HG03139 (cell line): ENCODE measurements at regions not wholly inside any gene's neighbourhood (a gene's known extent, or its start where the extent isn't known, plus 50 kb on each side); places are given as distances from the start of the nearest gene placed in this dataset.

Source experiments
- ATAC-seq: cut with Tn5 transposase; IDR thresholded peaks from one replicate; pipeline ENCODE4 v1.9.1; 2021; ENCODE audit not compliant: unreplicated experiment

DNA sequence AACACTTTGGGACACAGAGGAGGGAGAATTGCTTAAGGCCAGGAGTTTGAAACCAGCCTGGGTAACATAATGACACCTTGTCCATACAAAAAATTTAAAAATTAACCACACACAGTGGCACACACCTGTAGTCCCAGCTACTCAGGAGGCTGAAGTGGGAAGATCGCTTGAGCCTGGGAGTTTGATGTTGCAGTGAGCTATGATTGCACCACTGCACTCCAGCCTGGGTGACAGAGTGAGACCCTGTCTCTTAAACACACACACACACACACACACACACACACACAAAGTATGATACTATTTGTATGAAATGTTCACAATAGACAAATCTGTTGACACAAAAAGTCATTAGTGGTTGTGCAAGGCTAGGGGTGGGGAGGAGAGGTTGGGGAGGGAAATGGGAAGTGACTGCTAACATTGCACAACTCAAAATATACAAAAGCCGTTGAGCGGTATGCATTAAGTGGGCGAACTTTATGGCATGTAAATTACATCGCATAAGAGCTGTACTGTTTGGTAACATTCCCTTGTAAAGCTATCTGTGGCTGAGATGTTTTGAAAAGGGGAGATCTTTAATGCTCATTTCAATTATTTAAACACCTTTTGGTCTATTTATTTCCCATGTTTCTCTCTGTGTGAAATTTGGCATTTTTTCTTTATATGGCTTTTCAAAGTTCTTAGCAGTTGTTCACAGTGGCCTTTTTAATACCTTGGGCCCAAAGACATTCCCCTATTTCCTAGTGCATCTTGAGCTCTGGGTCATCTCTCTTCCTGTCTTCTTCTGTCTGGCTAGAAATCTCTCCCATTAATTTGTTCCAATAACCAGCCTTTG is 58.9 kb upstream of the ZNF516 start:
- ATAC-seq = no peak

DNA sequence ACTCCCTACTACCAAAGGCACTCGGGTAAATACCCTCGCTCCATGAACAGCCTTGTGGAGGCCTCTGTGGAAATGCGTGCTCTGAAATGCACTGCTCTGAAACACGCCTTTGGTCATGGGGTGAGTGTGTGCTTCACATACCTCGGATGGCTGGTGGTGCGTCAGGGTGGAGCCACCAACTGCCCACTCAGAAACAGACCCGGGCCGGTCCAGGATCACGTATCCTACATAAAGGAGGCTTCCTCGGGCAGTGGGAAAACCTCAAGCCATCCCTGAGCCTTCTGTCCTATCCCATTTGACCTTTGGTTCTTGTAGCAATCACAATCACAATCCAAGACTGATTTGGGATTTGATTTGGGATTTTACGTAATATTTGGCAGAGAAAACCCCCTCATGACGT is 53.5 kb upstream of the ZNF516 start:
- no peak for ATAC-seq

DNA sequence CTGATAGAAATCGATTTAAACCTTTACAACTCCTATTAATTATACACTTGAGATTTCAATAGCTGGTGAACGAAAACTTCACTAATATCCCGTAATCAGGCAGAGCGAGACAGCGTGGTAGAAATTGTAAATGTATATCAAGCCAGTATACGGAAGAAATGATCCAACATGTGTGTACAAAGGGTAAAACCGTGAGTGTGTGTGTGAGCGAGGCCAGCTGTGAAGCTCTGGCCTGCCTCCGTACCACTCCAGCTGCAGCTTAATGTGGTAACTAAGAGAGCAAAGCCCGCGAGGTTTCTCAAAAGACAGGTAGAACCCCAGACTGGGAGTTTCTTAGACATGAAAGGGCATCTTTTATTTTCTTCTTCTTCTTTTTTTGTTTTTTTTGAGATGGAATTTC is 52.3 kb upstream of the ZNF516 start:
- no peak for ATAC-seq

DNA sequence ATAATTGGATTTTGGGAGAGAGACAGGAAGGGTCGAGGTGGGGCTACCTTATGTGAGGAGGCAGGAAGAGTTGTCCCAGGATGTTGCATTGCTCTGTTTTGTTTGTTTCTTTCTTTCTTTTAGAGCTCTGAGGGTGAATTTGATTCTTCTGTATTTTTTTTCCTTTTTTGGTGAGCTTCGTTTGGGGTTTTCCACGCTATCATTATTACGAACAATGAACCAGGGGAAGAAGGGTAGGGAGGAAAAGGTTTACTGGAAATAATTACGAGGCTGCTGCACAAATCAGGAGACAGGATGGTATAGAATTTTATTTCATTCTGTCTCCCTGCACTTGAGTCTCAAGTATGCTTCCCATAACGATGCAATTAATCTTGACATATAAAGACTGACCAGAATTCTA is 51.4 kb upstream of the ZNF516 start:
- no peak for ATAC-seq

DNA sequence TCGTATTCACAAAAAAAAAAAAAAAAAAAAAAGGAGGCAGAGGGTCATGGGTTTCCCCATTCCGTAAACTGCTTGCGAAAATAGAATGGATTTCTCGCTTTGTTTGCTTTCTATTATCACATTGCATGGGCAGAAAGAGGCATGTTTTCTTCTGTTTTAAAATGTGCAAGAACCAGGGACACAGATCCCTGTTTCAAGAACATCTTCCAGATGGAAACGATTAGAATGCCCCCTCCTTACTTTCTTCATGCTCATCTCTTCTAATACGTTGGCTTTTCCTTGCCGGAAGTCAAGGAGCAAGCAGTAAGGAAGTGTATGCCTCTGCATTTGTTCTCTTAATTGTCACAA is 51.0 kb upstream of the ZNF516 start:
- ATAC-seq = no peak

- ATAC-seq = no peak
Measured at GRCh38 chr18:76545433-76546087, 50.5 kb upstream of the ZNF516 start.

DNA sequence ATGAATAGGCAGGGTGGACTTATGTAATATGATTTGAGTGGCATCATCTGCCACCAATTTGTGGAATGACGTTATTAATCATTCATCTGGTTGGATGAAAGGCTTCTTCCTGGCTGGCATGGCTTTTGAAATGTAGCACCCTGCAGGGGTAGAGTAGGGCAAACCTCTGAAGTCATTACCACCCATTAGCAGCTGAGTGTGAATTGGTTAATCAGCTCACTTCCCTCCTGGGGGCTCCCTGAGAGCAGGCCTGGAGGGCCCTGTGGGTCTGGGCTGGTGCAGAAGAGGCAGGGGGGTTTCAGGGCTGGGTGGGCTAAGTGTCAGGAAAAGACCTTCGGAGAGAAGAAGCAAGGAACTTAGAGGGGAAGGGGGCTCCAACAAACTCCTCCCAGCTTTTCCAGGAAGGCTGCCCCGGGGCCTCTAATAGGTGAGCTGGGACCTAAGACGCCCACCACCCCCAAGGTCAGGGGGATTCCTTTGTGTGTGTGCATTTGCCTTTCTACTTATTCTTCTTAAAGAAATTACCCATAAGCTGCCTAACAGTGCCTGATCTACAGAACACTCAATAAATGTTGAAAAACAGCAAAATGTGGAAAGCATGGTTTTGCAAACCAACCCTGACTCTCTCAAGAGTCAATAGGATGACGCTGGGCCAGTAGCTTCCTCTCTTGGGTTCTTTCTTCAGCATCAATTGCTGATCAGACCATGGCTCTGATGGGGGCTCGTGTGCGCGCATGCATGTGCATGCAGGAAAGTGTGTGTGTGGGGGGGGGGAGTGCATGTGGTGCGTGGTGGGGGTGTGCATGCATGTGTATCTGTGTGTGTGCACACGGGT is 49.7 kb upstream of the ZNF516 start:
- ATAC-seq = no peak
